IPS-20b (cell line): ENCODE measurements at regions not wholly inside any gene's neighbourhood (a gene's known extent, or its start where the extent isn't known, plus 50 kb on each side); places are given as distances from the start of the nearest gene placed in this dataset.

Experiments used
- H3K27ac ChIP-seq: one replicate; pipeline ENCODE4 v1.5.1; 2013; ENCODE audit warnings: low read length
- H3K27me3 ChIP-seq: 2 replicates; pipeline ENCODE4 v1.6.1; 2013; ENCODE audit warnings: mild to moderate bottlenecking, low read length, inconsistent platforms; ENCODE audit not compliant: insufficient read depth
- H3K36me3 ChIP-seq: 2 replicates; pipeline ENCODE4 v1.6.1; 2013; ENCODE audit warnings: low read depth, mild to moderate bottlenecking, inconsistent platforms, low read length, moderate library complexity; ENCODE audit not compliant: insufficient read depth
- H3K4me1 ChIP-seq: 2 replicates; pipeline ENCODE4 v1.6.1; 2013; ENCODE audit warnings: mild to moderate bottlenecking, control low read depth, inconsistent platforms, low read length, moderate library complexity; ENCODE audit not compliant: insufficient read depth
- H3K4me3 ChIP-seq: 2 replicates; pipeline ENCODE4 v1.5.1; 2013; ENCODE audit warnings: mild to moderate bottlenecking, low read length, inconsistent platforms
- H3K9ac ChIP-seq: 2 replicates; pipeline ENCODE4 v1.6.1; 2013; ENCODE audit warnings: low read depth, mild to moderate bottlenecking, inconsistent platforms, low read length, moderate library complexity
- H3K9me3 ChIP-seq: 2 replicates; pipeline ENCODE4 v1.6.1; 2013; ENCODE audit warnings: mild to moderate bottlenecking, low read depth, low read length, inconsistent platforms; ENCODE audit not compliant: insufficient read depth

- Histone ChIP-seq H3K4me1 (no peaks in the 10 kb centered on the region; the same call in 1 of the 2 replicates), H3K27ac (no peak overlapping the region), H3K36me3 (no peaks in the 10 kb centered on the region), H3K27me3 (no peaks in the 10 kb centered on the region), H3K9ac (no peak overlapping the region), H3K9me3 (no peaks in the 10 kb centered on the region), H3K4me3 (no peak overlapping the region)
Measured at GRCh38 chr14:50049093-50049492, 67.3 kb downstream of the VCPKMT start.

GRCh38 chr14:50049703-50050570, 66.4 kb downstream of the VCPKMT start:
- Histone ChIP-seq H3K4me1 (no peaks in the 10 kb centered on the region; the same call in 1 of the 2 replicates), H3K9me3 (no peaks in the 10 kb centered on the region), H3K27ac (no peak overlapping the region), H3K4me3 (no peak overlapping the region), H3K9ac (no peak overlapping the region), H3K36me3 (no peaks in the 10 kb centered on the region), H3K27me3 (no peaks in the 10 kb centered on the region)

GRCh38 chr14:50051106-50051505, 65.3 kb downstream of the VCPKMT start:
- Histone ChIP-seq H3K27ac (no peak overlapping the region), H3K9me3 (no peaks in the 10 kb centered on the region), H3K4me3 (no peak overlapping the region), H3K4me1 (no peaks in the 10 kb centered on the region; the same call in 1 of the 2 replicates), H3K9ac (no peak overlapping the region), H3K36me3 (no peaks in the 10 kb centered on the region), H3K27me3 (no peaks in the 10 kb centered on the region)

- H3K9me3 ChIP-seq = no peaks in the 10 kb centered on the region
Measured at GRCh38 chr14:50051706-50052105, 64.7 kb downstream of the VCPKMT start.

DNA sequence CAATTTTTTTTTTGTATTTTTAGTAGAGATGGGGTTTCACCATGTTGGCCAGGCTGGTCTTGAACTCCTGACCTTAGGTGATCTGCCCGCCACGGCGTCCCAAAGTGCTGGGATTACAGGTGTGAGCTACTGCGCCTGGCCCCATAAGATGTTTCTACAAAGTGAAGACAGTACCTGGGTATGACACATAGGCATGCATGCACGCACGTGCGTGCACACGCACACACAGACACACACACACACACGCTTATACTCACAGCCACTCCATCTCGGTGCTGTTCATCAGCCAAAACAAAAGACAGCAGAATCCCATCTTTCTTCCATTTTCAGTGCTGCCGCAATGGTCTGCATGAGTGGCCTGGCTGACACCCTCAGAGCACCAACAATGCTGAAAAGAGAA, 63.9 kb downstream of the VCPKMT start:
- Histone ChIP-seq H3K4me1 (no peaks in the 10 kb centered on the region), H3K36me3 (no peaks in the 10 kb centered on the region), H3K9ac (no peak overlapping the region), H3K4me3 (no peak overlapping the region), H3K9me3 (no peaks in the 10 kb centered on the region), H3K27me3 (no peaks in the 10 kb centered on the region), H3K27ac (no peak overlapping the region)

More at GRCh38 chr14:50051706-50052105, 64.7 kb downstream of the VCPKMT start:
- H3K27ac ChIP-seq = no peak overlapping the region
- no peaks in the 10 kb centered on the region for H3K4me1 ChIP-seq
- no peak overlapping the region for H3K9ac ChIP-seq
- H3K36me3 ChIP-seq = no peaks in the 10 kb centered on the region
- H3K4me3 ChIP-seq = no peak overlapping the region
- no peaks in the 10 kb centered on the region for H3K27me3 ChIP-seq

GRCh38 chr14:50053935-50054334, 62.4 kb downstream of the VCPKMT start:
- no peaks in the 10 kb centered on the region for H3K36me3 ChIP-seq
- H3K9me3 ChIP-seq = no peaks in the 10 kb centered on the region
- no peak overlapping the region for H3K4me3 ChIP-seq
- no peaks in the 10 kb centered on the region for H3K4me1 ChIP-seq
- no peaks in the 10 kb centered on the region for H3K27me3 ChIP-seq
- H3K9ac ChIP-seq = no peak overlapping the region
- no peak overlapping the region for H3K27ac ChIP-seq

- Histone ChIP-seq H3K9me3 (no peaks in the 10 kb centered on the region), H3K4me3 (no peak overlapping the region), H3K27me3 (no peaks in the 10 kb centered on the region), H3K36me3 (no peaks in the 10 kb centered on the region), H3K27ac (no peak overlapping the region), H3K9ac (no peak overlapping the region), H3K4me1 (0 out of 2 replicates have a peak, but pooled peaks cover under 1% of the 10 kb centered on the region)
Measured at GRCh38 chr14:50055461-50056228, 60.7 kb downstream of the VCPKMT start.

DNA sequence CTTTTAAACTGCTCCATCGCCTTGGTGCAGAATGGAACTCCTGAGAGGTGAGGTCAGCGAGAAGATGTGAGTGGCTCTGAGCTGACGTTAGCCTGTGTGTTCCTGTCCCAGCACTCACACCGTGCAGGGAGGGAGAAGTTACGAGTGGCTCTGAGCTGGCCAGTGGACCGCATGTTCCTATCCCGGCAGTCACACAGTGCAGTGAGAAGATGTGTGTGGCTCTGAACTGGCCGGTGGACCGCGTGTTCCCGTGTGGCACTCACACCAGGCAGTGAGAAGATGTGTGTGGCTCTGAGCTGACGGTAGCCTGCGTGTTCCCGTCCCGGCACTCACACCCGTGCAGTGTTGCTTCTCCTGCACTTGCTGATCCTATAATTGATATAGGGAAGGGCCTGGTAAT, 59.9 kb downstream of the VCPKMT start:
- no peaks in the 10 kb centered on the region for H3K36me3 ChIP-seq
- no peaks in the 10 kb centered on the region for H3K27me3 ChIP-seq
- no peak overlapping the region for H3K9ac ChIP-seq
- H3K4me1 ChIP-seq = peaks cover 8% of the 10 kb centered on the region
- no peaks in the 10 kb centered on the region for H3K9me3 ChIP-seq
- H3K4me3 ChIP-seq = no peak overlapping the region
- no peak overlapping the region for H3K27ac ChIP-seq

DNA sequence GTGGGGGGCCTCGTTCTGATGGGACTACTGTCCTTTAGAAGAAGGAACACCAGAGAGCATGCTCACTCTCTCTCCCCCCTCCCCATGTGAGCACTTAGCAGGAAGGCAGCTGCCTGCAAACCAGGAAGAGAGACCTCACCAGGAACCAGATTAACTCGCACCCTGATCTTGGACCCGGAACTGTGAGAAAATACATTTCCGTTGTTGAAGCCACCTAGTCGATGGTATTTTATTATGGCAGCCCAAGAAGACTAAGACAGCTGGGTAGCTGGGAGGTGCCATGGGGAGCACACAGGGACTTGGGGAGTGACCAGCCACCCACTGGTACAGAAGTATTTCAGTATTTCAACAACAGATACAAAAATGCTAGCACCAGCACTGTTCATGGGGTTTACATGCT, 59.0 kb downstream of the VCPKMT start:
- peaks cover 17% of the 10 kb centered on the region for H3K4me1 ChIP-seq
- H3K27ac ChIP-seq = no peak overlapping the region
- H3K9ac ChIP-seq = no peak overlapping the region

DNA sequence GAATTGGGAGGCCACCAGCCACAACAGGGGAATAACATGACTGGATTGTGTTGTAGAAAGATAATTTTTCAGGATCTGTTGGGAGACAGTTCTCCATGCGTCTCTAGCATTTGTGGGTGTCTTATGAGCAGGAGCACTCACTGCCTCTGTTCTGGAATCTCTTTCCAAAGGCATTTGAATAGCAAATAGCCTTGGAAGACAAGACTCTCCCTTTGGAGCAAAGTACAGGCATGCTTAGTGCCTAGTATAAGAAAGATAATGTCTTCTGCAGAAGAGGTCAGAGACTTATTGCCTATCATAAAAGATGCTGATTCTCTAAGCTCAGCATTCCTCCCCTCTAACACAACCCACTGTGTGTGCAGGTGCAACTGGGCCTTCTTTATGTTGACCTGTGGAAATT, 58.3 kb downstream of the VCPKMT start:
- Histone ChIP-seq H3K4me1 (peaks cover 24% of the 10 kb centered on the region), H3K36me3 (no peaks in the 10 kb centered on the region), H3K27ac (no peak overlapping the region), H3K9ac (no peak overlapping the region), H3K27me3 (no peaks in the 10 kb centered on the region), H3K4me3 (no peak overlapping the region), H3K9me3 (no peaks in the 10 kb centered on the region)

More for the DNA sequence above, 59.0 kb downstream of the VCPKMT start:
- Histone ChIP-seq H3K36me3 (no peaks in the 10 kb centered on the region), H3K9me3 (no peaks in the 10 kb centered on the region), H3K27me3 (no peaks in the 10 kb centered on the region), H3K4me3 (no peak overlapping the region)
